ENCODE measurements at regions not wholly inside any gene's neighbourhood (a gene's known extent, or its start where the extent isn't known, plus 50 kb on each side); places are given as distances from the start of the nearest gene placed in this dataset.

- TF ChIP-seq FOXP2 (optimal IDR thresholded peaks at IDR 0.05; ENCODE audit: borderline replicate concordance, extremely low read depth, extremely low read length, insufficient read depth) (no peak), TAF1 (IDR thresholded peaks at IDR 0.05; ENCODE audit: borderline replicate concordance, insufficient read depth, low read length) (no peak), POLR2AphosphoS5 (IDR thresholded peaks at IDR 0.05; ENCODE audit: low read depth, low read length) (no peak), SIN3A (IDR thresholded peaks at IDR 0.05; ENCODE audit: borderline replicate concordance, insufficient read depth, low read length) (no peak), REST (IDR thresholded peaks at IDR 0.05; ENCODE audit: insufficient read depth in 1 of 2, low read depth in 2 of 2, low read length in 2 of 2) (no peak)
Measured at GRCh38 chr9:135315572-135315971, 164.0 kb upstream of the PPP1R26 start.

- TF ChIP-seq POLR2AphosphoS5 (IDR thresholded peaks at IDR 0.05; ENCODE audit: low read depth, low read length) (no peak), FOXP2 (optimal IDR thresholded peaks at IDR 0.05; ENCODE audit: borderline replicate concordance, extremely low read depth, extremely low read length, insufficient read depth) (no peak), REST (IDR thresholded peaks at IDR 0.05; ENCODE audit: insufficient read depth in 1 of 2, low read depth in 2 of 2, low read length in 2 of 2) (no peak), TAF1 (IDR thresholded peaks at IDR 0.05; ENCODE audit: borderline replicate concordance, insufficient read depth, low read length) (no peak), SIN3A (IDR thresholded peaks at IDR 0.05; ENCODE audit: borderline replicate concordance, insufficient read depth, low read length) (no peak)
Measured at GRCh38 chr9:135320331-135320730, 159.3 kb upstream of the PPP1R26 start.

GRCh38 chr9:135320943-135321342, 158.6 kb upstream of the PPP1R26 start:
- TF ChIP-seq POLR2AphosphoS5 (IDR thresholded peaks at IDR 0.05; ENCODE audit: low read depth, low read length) (no peak), FOXP2 (optimal IDR thresholded peaks at IDR 0.05; ENCODE audit: borderline replicate concordance, extremely low read depth, extremely low read length, insufficient read depth) (no peak), SIN3A (IDR thresholded peaks at IDR 0.05; ENCODE audit: borderline replicate concordance, insufficient read depth, low read length) (no peak), REST (IDR thresholded peaks at IDR 0.05; ENCODE audit: insufficient read depth in 1 of 2, low read depth in 2 of 2, low read length in 2 of 2) (no peak), TAF1 (IDR thresholded peaks at IDR 0.05; ENCODE audit: borderline replicate concordance, insufficient read depth, low read length) (no peak)

GRCh38 chr9:135321580-135321979, 158.0 kb upstream of the PPP1R26 start:
- no peak for TF ChIP-seq POLR2AphosphoS5 (IDR thresholded peaks at IDR 0.05; ENCODE audit: low read depth, low read length)
- TF ChIP-seq TAF1 (IDR thresholded peaks at IDR 0.05; ENCODE audit: borderline replicate concordance, insufficient read depth, low read length): no peak
- TF ChIP-seq SIN3A (IDR thresholded peaks at IDR 0.05; ENCODE audit: borderline replicate concordance, insufficient read depth, low read length): no peak
- no peak for TF ChIP-seq FOXP2 (optimal IDR thresholded peaks at IDR 0.05; ENCODE audit: borderline replicate concordance, extremely low read depth, extremely low read length, insufficient read depth)
- TF ChIP-seq REST (IDR thresholded peaks at IDR 0.05; ENCODE audit: insufficient read depth in 1 of 2, low read depth in 2 of 2, low read length in 2 of 2): no peak

- no peak for TF ChIP-seq TAF1 (IDR thresholded peaks at IDR 0.05; ENCODE audit: borderline replicate concordance, insufficient read depth, low read length)
- TF ChIP-seq FOXP2 (optimal IDR thresholded peaks at IDR 0.05; ENCODE audit: borderline replicate concordance, extremely low read depth, extremely low read length, insufficient read depth): no peak
- TF ChIP-seq POLR2AphosphoS5 (IDR thresholded peaks at IDR 0.05; ENCODE audit: low read depth, low read length): no peak
- TF ChIP-seq SIN3A (IDR thresholded peaks at IDR 0.05; ENCODE audit: borderline replicate concordance, insufficient read depth, low read length): no peak
- TF ChIP-seq REST (IDR thresholded peaks at IDR 0.05; ENCODE audit: insufficient read depth in 1 of 2, low read depth in 2 of 2, low read length in 2 of 2): no peak
Measured at GRCh38 chr9:135324329-135324728, 155.3 kb upstream of the PPP1R26 start.
